HUES6 (cell line): ENCODE measurements at regions not wholly inside any gene's neighbourhood (a gene's known extent, or its start where the extent isn't known, plus 50 kb on each side); places are given as distances from the start of the nearest gene placed in this dataset.

ENCODE experiments used
- H3K27ac ChIP-seq: 2 replicates; pipeline ENCODE4 v1.7.0; 2013; ENCODE audit warnings: low read depth, mild to moderate bottlenecking, low read length, inconsistent platforms
- H3K27me3 ChIP-seq: 2 replicates; pipeline ENCODE4 v1.6.1; 2013; ENCODE audit warnings: low read length; ENCODE audit not compliant: control insufficient read depth, insufficient read depth
- H3K36me3 ChIP-seq: 2 replicates; pipeline ENCODE4 v1.6.1; 2013; ENCODE audit warnings: low read length; ENCODE audit not compliant: control insufficient read depth, insufficient read depth
- H3K4me1 ChIP-seq: 2 replicates; pipeline ENCODE4 v1.6.1; 2013; ENCODE audit warnings: low read length; ENCODE audit not compliant: control insufficient read depth, insufficient read depth
- H3K4me3 ChIP-seq: 2 replicates; pipeline ENCODE4 v1.5.1; 2013; ENCODE audit warnings: low read depth, low read length
- H3K9ac ChIP-seq: one replicate; pipeline ENCODE4 v1.6.1; 2013; ENCODE audit warnings: mild to moderate bottlenecking, low read length
- H3K9me3 ChIP-seq: 2 replicates; pipeline ENCODE4 v1.6.1; 2013; ENCODE audit warnings: low read depth, low read length; ENCODE audit not compliant: control insufficient read depth, insufficient read depth

- Histone ChIP-seq H3K4me1 (peaks cover 10% of the 10 kb centered on the region), H3K36me3 (no peaks in the 10 kb centered on the region), H3K9ac (no peak overlapping the region), H3K27me3 (peaks cover 3% of the 10 kb centered on the region; the same call in 1 of the 2 replicates), H3K4me3 (no peak overlapping the region), H3K27ac (no peak overlapping the region), H3K9me3 (no peaks in the 10 kb centered on the region)
Measured at GRCh38 chr20:40436011-40436410, 253.0 kb downstream of the MAFB start.

DNA sequence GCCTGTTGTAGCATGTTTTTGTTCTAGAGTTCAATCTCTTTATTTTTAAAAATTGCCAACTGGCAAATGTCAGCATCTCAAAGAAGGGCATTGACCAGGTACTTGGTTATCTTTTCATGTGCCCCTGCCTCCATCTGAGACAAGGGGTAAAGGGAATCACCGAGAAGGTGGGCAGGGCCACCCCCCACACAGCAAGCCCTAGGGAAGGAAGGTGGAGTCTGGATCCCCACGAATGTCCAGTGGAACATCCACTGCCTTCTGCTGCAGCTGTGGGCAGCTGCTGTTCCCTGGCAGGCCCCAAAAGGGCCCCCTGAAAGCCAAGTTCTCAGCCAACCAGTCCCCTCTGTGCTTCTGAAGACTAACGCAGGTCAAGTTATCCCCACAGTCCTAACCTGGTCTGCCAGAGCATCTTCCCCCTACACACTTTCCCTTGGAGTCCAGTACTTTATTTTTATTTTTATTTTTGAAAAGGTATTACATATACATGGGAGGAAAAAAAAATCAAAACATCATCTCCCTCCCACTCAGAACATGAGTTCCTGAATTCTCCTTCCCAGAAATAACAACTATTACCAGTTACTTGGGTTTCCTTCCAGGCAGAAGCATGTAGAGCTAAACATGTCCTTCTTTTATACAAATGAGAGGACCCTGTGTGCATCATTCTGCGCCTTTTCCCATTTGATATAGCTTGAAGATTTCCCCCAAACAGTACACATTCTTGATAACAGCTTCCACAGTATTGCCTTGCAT lies 253.7 kb downstream of the MAFB start:
- no peak overlapping the region for H3K27ac ChIP-seq
- peaks cover 3% of the 10 kb centered on the region; the same call in 1 of the 2 replicates for H3K27me3 ChIP-seq
- no peak overlapping the region for H3K4me3 ChIP-seq
- peaks cover 10% of the 10 kb centered on the region for H3K4me1 ChIP-seq
- no peaks in the 10 kb centered on the region for H3K36me3 ChIP-seq
- H3K9ac ChIP-seq: no peak overlapping the region
- no peaks in the 10 kb centered on the region for H3K9me3 ChIP-seq

- no peaks in the 10 kb centered on the region for H3K36me3 ChIP-seq
- H3K4me3 ChIP-seq: no peak overlapping the region
- H3K27ac ChIP-seq: no peak overlapping the region
- H3K4me1 ChIP-seq: peaks cover 10% of the 10 kb centered on the region
- no peak overlapping the region for H3K9ac ChIP-seq
- peaks cover 3% of the 10 kb centered on the region; the same call in 1 of the 2 replicates for H3K27me3 ChIP-seq
- no peaks in the 10 kb centered on the region for H3K9me3 ChIP-seq
Measured at GRCh38 chr20:40434122-40434521, 254.9 kb downstream of the MAFB start.

- H3K36me3 ChIP-seq: no peaks in the 10 kb centered on the region
- no peak overlapping the region for H3K27ac ChIP-seq
- H3K9ac ChIP-seq: no peak overlapping the region
- H3K4me1 ChIP-seq: peaks cover 10% of the 10 kb centered on the region
- H3K4me3 ChIP-seq: no peak overlapping the region
- no peaks in the 10 kb centered on the region for H3K9me3 ChIP-seq
- H3K27me3 ChIP-seq: peaks cover 3% of the 10 kb centered on the region; the same call in 1 of the 2 replicates
Measured at GRCh38 chr20:40433341-40433861, 255.6 kb downstream of the MAFB start.

DNA sequence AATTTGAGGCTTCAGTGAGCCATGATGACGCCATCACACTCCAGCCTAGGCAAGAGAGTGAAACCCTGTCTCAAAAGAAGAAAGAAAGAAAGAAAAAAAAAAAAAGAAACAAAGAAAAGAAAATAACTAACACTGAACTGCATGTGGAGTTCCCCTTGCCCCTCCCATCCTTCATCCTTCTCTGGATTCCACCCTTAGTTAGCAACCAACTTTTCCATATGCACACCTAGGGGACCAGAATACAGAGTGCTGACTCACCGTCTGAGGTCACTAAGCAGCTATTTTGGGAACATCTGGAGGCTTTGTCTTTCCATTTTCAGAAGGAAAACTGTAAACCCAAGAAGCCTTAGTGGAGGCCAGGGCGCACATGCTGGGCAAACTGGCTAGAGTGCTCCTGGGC lies 257.4 kb downstream of the MAFB start:
- Histone ChIP-seq H3K27me3 (peaks cover 3% of the 10 kb centered on the region; the same call in 1 of the 2 replicates), H3K27ac (no peak overlapping the region), H3K4me1 (peaks cover 10% of the 10 kb centered on the region), H3K4me3 (no peak overlapping the region), H3K9ac (no peak overlapping the region), H3K9me3 (no peaks in the 10 kb centered on the region), H3K36me3 (no peaks in the 10 kb centered on the region)

DNA sequence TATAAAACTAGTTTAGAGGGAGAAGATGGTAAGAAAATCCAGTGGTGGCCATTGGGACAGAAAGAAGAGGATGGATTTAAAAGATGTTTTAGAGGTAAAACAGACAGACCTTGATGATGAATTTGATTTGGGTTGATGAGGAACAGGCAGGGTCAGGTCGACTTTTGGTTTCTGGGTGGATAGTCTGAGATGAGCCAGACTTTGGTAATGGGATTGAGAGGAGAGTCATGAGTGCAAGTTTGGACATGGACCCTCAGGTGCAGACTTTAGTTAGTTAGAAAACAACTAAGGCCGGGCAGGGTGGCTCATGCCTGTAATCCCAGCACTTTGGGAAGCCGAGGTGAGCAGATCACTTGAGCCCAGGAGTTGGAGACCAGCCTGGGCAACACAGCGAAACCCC lies 257.9 kb downstream of the MAFB start:
- H3K36me3 ChIP-seq: no peaks in the 10 kb centered on the region
- H3K27ac ChIP-seq: no peak overlapping the region
- no peaks in the 10 kb centered on the region for H3K9me3 ChIP-seq
- peaks cover 10% of the 10 kb centered on the region for H3K4me1 ChIP-seq
- peaks cover 3% of the 10 kb centered on the region; the same call in 1 of the 2 replicates for H3K27me3 ChIP-seq
- H3K4me3 ChIP-seq: no peak overlapping the region
- H3K9ac ChIP-seq: no peak overlapping the region

GRCh38 chr20:40427026-40427425 lies 262.0 kb downstream of the MAFB start:
- Histone ChIP-seq H3K9me3 (no peaks in the 10 kb centered on the region), H3K4me3 (no peak overlapping the region), H3K9ac (no peak overlapping the region), H3K27ac (no peak overlapping the region), H3K36me3 (no peaks in the 10 kb centered on the region), H3K4me1 (peaks cover 6% of the 10 kb centered on the region), H3K27me3 (no peaks in the 10 kb centered on the region)

DNA sequence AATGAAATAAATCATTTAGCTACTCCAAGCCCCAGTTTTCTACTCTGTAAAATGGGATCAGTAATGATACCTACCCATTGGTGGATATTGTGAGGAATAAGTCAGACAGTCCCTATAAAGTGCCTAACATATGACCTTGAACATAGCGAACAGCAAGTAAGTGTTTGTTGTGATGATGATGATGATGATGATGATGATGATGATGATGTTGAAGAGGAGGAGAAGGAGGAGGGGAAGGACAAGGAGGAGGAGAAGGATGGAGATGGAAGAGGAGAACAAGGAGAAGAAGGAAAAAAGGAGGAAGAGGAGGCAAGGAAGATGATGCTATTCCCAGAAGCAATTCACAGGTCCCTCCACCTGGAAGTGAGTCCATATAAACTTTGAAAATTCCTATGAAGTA lies 264.3 kb downstream of the MAFB start:
- no peak overlapping the region for H3K27ac ChIP-seq
- H3K27me3 ChIP-seq: no peaks in the 10 kb centered on the region
- H3K36me3 ChIP-seq: no peaks in the 10 kb centered on the region
- no peaks in the 10 kb centered on the region for H3K9me3 ChIP-seq
- no peak overlapping the region for H3K4me3 ChIP-seq
- H3K9ac ChIP-seq: no peak overlapping the region
- H3K4me1 ChIP-seq: no peaks in the 10 kb centered on the region

DNA sequence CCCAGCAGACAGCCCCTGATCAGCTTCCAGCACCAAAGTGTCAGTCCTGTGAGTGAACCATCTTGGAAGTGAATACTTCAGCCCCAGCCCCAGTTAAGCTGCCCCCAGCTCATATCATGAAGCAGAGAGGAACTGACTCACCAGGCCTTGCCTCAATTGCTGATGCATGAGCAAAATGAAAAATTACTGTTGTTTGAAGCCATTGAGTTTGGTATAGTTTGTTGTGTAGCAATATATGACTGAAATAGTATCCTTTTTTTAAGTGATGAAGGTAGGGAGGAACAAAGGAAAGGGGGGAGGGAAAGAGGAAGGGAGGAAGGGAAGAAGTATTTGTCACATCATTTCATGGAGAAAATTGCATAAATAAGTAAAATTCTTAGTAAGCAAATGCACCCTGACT lies 266.4 kb downstream of the MAFB start:
- Histone ChIP-seq H3K4me3 (no peak overlapping the region), H3K27ac (no peak overlapping the region), H3K4me1 (no peaks in the 10 kb centered on the region), H3K27me3 (no peaks in the 10 kb centered on the region), H3K9me3 (0 out of 2 replicates have a peak, but pooled peaks cover 3% of the 10 kb centered on the region), H3K9ac (no peak overlapping the region), H3K36me3 (no peaks in the 10 kb centered on the region)

- no peak overlapping the region for H3K4me3 ChIP-seq
- H3K27me3 ChIP-seq: no peaks in the 10 kb centered on the region
- no peaks in the 10 kb centered on the region for H3K36me3 ChIP-seq
- H3K4me1 ChIP-seq: no peaks in the 10 kb centered on the region
- H3K9ac ChIP-seq: no peak overlapping the region
- H3K27ac ChIP-seq: no peak overlapping the region
- H3K9me3 ChIP-seq: peaks cover 17% of the 10 kb centered on the region; the same call in 1 of the 2 replicates
Measured at GRCh38 chr20:40416274-40416673, 272.8 kb downstream of the MAFB start.

DNA sequence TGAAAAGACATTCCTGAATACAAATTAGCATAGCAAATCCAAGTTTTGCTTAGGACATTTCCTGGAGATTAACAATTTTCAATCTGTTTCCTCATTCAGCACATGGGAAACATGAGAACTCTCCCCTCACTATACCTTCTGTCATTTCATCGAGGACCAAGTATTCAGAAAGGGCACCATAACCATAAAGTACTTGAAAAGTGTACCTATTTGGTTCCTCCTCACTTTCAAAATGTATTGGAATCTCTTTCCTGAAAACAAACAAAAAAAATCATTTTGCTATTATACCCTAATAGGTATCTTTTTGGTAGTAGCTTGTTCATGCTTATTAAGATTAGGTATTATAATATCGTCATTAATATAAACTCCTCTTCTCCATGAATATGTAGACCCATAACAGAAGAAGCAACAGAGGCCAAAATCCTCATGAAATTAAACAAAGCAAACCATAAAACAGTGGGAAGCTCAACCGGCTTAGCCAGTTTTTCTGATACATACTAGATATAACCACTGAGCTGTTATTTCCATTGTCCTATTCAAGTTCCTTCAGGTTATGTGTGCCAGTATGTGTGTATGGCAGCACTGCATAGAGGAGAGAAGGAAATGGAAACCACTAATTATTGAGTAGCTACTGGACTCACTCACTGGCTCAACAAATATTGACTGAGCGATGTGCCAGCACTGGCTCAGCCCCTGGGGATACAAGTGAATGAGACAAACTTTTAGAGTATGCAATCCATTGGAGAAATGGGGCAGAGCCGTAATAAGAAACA lies 274.0 kb downstream of the MAFB start:
- H3K9me3 ChIP-seq: peaks cover 17% of the 10 kb centered on the region; the same call in 1 of the 2 replicates
- no peaks in the 10 kb centered on the region for H3K36me3 ChIP-seq
- no peak overlapping the region for H3K4me3 ChIP-seq
- no peak overlapping the region for H3K27ac ChIP-seq
- no peaks in the 10 kb centered on the region for H3K4me1 ChIP-seq
- no peaks in the 10 kb centered on the region for H3K27me3 ChIP-seq
- H3K9ac ChIP-seq: no peak overlapping the region
